TTC549 (cell line): ENCODE measurements at regions not wholly inside any gene's neighbourhood (a gene's known extent, or its start where the extent isn't known, plus 50 kb on each side); places are given as distances from the start of the nearest gene placed in this dataset.

ENCODE experiments used
- FAIRE-seq: peaks from 2 replicates; lab custom pipeline; 2012; peaks lifted over from hg19 to GRCh38; lab: Jason Lieb, UNC

DNA sequence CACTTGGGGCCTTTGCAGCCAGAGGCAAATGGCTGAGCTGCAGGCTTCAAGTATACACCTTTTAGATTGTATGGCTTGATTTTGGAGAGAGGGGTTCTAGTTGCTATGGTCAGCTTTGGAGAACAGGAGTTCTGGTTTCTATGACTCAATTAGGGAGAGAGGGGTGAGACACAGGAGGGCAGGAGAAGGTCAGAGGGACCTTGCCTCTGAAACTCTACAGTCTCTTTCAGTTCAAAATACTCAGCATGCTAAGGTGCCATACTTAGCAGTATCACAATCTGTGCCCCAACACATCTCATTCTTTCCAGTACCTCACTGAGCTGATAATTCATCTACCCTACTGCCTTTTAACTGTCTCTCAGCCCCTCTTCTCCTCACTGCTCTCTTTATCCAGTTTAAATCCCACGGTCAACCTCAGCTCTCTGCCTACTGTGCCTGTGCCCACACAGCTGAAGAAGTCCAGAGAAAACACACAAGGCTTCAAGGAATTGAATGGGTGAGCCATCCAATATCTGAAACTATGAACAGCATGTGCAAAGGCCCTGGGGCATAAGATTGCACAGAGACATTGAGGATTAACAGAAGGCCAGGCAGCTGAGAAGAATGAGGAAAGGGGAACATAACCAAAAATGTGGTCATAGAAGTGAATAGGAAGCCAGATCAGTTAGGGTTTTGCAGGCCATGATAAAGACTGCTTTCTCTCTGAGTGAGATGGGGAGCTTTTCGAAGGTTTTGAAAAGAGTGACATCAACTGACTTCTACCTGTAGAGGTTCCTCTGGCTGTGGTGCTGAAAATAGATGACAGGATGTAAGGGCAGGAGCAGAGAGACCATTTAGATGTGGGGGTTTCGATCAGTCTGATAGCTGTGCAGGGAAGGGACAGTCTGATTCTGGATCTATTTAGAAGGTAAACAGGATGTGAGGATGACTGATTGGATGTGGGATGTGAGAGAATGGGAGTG, 54.5 kb upstream of the C3orf80 start:
- FAIRE-seq, result no peak

DNA sequence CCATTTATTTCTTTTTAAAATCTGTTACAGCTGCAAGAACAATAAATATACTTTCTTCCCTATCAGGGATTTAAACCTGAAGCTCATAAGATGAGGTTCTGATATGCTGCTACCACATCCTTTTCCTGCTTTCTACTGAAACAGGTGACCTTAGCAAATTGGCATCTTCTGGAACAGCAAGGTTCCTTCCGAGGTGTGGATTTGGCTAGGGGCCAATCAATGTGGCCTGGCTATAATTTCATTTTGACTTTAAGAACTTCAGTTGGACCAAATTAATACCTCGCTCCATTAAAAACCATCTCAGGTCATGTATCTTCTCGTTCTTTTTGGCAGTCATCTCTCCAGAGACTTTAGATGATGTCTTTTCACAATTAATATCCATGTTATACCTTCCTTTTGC, 53.4 kb upstream of the C3orf80 start:
- FAIRE-seq, result no peak

DNA sequence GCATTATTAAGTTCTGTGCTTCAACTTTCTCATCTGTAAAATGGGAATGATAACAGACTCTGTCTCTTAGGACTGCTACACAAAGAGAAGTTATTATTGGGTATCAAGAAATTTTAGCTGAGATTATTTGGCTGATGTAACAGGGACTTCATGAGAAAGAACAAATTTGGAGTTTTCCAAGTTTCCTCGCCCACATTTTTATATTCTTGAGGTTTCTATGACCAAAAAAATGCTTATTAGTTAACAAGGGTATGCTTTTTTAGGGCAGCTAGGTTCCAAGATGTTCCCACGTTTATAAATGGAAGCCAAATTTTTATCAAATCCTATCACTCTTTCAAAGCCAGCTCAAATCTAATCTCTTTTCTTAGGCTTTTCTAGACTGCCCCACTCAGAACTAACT, 50.6 kb upstream of the C3orf80 start:
- no peak for FAIRE-seq
